Activated T-cell treated with anti-CD3 and anti-CD28 coated beads for 48 hours (primary cell): ENCODE measurements at regions not wholly inside any gene's neighbourhood (a gene's known extent, or its start where the extent isn't known, plus 50 kb on each side); places are given as distances from the start of the nearest gene placed in this dataset.

ENCODE experiments used
- DNase-seq: peaks from one replicate; pipeline ENCODE4 v3.0.0-alpha.2; 2020; ENCODE audit warnings: low read depth

DNA sequence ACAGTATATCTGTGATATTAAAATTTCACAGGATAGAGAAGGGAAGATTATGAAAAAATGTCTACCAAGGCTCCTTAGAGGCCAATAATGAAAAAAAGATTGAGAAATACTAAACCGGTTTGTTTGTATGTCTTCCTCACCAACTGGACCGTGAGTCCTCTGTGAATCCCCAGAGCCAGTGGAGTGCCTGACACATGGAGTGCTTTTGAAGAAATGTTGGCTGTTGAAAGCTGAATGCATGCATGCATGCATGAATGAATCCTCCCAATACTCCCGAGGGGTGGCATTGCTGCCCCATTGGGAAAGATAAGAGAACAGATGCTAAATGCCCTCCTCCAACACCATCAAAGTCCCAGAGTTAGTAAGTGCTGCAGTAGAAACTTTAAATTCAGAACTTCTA lies 152.7 kb upstream of the SERP2 start:
- no peak for DNase-seq

DNA sequence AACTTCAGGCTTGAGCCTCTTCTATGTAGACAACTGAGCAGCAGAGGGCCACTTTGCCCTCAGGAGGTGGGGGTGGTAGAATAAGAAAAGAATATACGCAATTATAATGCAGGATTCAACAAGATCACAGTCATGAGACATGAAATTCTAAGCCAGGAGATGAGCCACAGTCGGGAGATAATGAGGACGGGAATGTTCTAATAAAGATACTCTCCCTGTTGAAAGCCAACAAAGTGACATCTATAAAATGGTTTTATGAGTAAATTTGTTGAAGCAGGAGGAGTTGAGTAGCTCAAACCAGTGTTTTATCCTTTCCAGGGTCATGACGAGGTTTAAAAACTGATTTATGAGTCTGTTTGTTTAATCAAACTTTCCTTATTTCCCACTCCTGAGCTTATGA lies 152.0 kb upstream of the SERP2 start:
- DNase-seq: no peak

GRCh38 chr13:44223770-44224444 lies 149.7 kb upstream of the SERP2 start:
- no peak for DNase-seq

- DNase-seq: no peak
Measured at GRCh38 chr13:44224450-44225149, 149.0 kb upstream of the SERP2 start.

DNA sequence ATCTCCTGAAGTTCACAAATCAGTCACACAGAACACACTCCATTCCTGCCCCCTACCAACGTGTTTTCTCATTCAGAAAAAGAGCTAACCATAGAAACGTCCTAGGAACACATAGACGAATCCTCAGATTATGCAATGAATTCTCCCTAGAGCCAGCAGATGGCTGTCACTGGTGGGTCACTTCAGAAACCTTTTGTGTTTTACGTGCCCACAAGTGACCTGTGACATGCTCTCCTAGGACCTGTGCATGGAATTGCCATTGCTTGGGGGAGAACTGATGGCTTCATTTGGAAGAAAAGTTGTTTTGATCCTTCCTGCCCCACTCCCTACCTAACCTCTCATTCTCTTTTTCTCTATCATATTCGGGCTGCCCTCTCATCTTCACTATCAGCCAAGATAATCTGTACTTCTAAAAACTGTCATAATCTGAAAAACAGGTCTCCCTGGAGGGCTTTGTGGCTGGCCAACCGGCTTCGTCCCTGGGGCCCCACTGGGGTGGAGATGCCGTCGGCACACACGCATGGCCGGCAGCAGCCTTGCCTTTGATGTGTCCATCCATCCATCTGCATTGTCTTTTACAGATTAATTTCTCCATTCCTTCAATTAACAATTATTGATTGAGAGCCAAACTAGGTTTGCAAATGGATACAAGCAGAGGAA lies 144.1 kb upstream of the SERP2 start:
- no peak for DNase-seq

- DNase-seq: no peak
Measured at GRCh38 chr13:44230071-44230470, 143.6 kb upstream of the SERP2 start.

- DNase-seq: no peak
Measured at GRCh38 chr13:44230736-44231135, 142.9 kb upstream of the SERP2 start.

DNA sequence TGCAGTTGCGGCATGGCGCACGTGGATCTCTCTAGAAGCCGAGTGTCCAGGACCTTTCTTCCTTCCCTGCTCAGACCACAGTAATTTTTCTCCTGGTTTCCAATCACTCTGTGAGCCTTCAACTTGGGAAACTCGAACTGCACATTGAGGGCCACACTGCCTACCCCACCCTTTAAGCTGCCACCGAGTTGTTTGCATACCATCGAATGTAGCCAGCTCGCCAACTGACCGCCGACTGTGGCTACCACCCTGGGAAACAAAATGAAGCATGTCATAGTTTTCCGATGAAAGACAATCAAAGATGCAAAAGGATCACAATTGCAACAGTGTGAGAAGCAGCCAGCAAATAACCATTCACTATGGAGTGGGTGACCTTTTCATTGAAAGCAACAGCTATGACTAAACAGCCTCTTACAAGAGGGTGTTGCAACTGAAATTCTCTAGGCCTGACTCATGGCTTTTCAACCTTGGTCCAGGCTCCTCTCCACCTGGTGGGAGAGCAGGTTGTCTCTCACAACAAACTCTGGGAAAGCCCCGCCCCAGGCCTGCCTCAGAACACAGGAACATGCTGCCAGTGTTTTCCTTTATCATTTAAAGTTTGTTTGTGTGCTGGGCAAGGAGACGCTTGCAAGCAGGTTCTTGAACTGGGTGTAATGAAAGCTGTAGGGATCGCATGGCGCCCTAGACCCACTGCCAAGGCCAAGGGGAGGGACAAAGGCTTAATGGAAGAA lies 141.7 kb upstream of the SERP2 start:
- peak; percentile 11 for DNase-seq

DNA sequence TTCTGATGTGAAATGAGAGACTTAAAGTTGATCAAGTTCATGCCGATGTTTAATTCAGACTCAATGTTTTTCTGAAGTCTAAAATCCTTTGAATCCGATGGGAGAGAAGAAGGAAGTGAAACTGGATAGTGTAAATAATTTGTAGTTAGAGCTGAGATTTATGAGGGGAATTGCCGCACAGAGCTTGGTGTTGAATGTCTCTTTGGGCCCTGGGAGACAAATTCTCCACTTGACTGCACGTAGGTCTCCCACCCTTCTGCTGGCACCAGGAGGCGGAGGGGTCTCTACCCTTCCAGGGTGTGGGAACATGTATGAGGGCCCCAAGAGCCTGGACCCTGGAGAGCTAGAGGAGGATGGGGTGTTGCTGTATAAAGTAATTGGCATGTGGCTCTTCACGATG lies 140.8 kb upstream of the SERP2 start:
- no peak for DNase-seq

DNA sequence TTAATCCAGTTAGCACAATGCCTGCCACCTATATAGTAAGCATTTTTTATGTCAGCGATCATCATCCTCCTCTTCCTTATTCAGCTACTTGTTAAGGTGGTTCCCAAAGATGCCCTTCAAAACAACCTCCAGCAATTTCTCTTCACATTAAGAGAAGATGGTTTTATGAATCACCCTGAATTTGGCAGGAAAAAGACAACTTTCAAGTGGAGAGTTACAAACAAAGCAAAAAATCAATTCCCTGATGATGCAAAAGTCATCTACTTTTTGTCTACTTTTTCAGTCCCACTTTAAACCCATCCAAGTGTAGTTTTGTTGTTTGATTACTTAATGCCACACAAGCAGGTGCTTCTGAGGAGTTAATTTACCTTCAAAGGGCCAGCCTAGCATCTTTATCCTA lies 139.1 kb upstream of the SERP2 start:
- no peak for DNase-seq

DNA sequence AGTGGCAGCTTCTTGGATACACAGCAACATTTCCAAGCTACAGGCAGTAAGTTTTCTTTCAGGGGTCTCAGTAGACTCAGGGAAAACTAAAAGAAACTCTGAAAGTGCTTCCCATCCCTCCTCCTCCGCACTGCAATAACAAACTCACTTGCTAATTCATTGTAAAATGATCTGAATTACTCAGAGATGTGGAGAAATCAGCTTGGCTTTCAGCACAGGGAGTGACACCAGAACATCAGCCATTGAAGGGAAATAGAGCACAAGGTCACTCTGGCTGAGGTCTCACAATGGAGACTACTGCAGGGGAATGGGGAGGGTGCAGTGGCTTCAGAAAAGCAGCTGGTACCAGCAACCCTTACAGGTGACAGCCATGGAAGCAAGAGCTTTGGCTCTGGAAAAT lies 137.3 kb upstream of the SERP2 start:
- no peak for DNase-seq

GRCh38 chr13:44236801-44237207 lies 136.8 kb upstream of the SERP2 start:
- no peak for DNase-seq

- peak; percentile 12 for DNase-seq
Measured at GRCh38 chr13:44237276-44237767, 136.3 kb upstream of the SERP2 start.

DNA sequence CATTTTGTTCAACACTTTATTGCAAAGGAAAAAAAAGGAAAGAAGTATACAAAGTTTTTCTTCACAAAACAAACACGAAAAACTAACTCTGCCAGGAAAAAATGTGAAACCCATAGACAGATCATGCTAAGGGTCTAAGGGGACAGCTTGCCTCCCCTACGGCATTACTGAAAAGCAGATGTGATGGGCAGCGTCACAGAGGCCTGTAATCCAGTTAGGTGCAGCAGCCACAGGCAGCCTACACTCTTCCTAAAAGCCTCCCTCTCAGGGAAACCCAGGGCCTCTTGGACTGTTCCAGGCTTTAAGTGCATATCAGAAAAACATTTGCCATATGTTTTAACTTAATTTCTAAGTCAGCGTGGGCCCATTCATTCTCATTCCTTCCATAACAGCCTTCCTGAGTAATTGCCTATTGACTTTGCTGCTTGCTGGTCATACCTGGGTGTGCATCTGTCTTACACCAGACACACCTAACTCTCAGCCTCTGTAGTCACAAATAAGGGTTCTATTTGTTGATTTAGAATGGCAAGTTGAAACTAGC lies 135.7 kb upstream of the SERP2 start:
- no peak for DNase-seq

- DNase-seq: no peak
Measured at GRCh38 chr13:44240611-44241145, 132.9 kb upstream of the SERP2 start.

GRCh38 chr13:44241638-44242037 lies 132.0 kb upstream of the SERP2 start:
- no peak for DNase-seq

- no peak for DNase-seq
Measured at GRCh38 chr13:44242766-44243165, 130.9 kb upstream of the SERP2 start.

- peak; percentile 24 for DNase-seq
Measured at GRCh38 chr13:44243198-44243857, 130.3 kb upstream of the SERP2 start.

GRCh38 chr13:44244288-44244687 lies 129.3 kb upstream of the SERP2 start:
- DNase-seq: no peak

DNA sequence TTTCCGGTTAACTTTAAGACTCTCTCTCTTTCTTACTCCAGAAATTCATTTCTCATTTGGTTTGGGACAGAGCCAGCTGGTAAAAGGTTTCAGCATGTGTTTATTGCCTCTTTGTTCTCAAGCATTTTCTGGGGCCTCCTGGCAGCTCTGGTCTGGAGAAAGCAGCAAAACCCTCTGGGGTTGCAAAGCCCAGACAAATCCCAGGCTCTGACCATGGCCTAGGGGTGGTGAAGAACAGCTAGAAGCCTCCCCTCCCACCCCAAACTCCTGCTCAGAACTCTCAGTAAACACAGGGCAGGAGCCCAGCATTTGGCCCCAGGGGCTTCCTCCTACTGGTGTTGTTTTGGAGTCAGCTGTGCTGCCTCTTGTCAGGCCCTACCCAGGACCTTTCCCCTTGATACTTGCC lies 124.2 kb upstream of the SERP2 start:
- no peak for DNase-seq

- no peak for DNase-seq
Measured at GRCh38 chr13:44252938-44253337, 120.7 kb upstream of the SERP2 start.
